ENCODE measurements at regions not wholly inside any gene's neighbourhood (a gene's known extent, or its start where the extent isn't known, plus 50 kb on each side); places are given as distances from the start of the nearest gene placed in this dataset.

- DNase-seq (ENCODE audit: low spot score) = no peak
Measured at GRCh38 chr14:62093736-62094135, 331.5 kb downstream of the SNAPC1 start.

- DNase-seq (ENCODE audit: low spot score) = no peak
Measured at GRCh38 chr14:62097072-62097471, 334.9 kb downstream of the SNAPC1 start.

- DNase-seq (ENCODE audit: low spot score) = no peak
Measured at GRCh38 chr14:62097824-62098223, 335.6 kb downstream of the SNAPC1 start.

GRCh38 chr14:62098357-62098756, 336.1 kb downstream of the SNAPC1 start:
- DNase-seq (ENCODE audit: low spot score) = no peak

- no peak for DNase-seq (ENCODE audit: low spot score)
Measured at GRCh38 chr14:62099091-62099490, 336.9 kb downstream of the SNAPC1 start.

GRCh38 chr14:62101189-62101588, 339.0 kb downstream of the SNAPC1 start:
- no peak for DNase-seq (ENCODE audit: low spot score)

GRCh38 chr14:62101673-62102348, 339.6 kb downstream of the SNAPC1 start:
- no peak for DNase-seq (ENCODE audit: low spot score)

- no peak for DNase-seq (ENCODE audit: low spot score)
Measured at GRCh38 chr14:62102349-62102725, 340.1 kb downstream of the SNAPC1 start.

- no peak for DNase-seq (ENCODE audit: low spot score)
Measured at GRCh38 chr14:62103464-62103863, 341.2 kb downstream of the SNAPC1 start.

- DNase-seq (ENCODE audit: low spot score) = no peak
Measured at GRCh38 chr14:62110941-62111340, 348.7 kb downstream of the SNAPC1 start.

GRCh38 chr14:62117010-62117750, 355.0 kb downstream of the SNAPC1 start:
- peak; percentile 88 for DNase-seq (ENCODE audit: low spot score)

GRCh38 chr14:62117751-62118105, 355.5 kb downstream of the SNAPC1 start:
- DNase-seq (ENCODE audit: low spot score) = peak; percentile 20

GRCh38 chr14:62118461-62118860, 356.2 kb downstream of the SNAPC1 start:
- no peak for DNase-seq (ENCODE audit: low spot score)

GRCh38 chr14:62118871-62119270, 356.7 kb downstream of the SNAPC1 start:
- DNase-seq (ENCODE audit: low spot score) = no peak

GRCh38 chr14:62123961-62124360, 361.7 kb downstream of the SNAPC1 start:
- no peak for DNase-seq (ENCODE audit: low spot score)

GRCh38 chr14:62125793-62126192, 363.6 kb downstream of the SNAPC1 start:
- no peak for DNase-seq (ENCODE audit: low spot score)

GRCh38 chr14:62126879-62127478, 364.8 kb downstream of the SNAPC1 start:
- peak; percentile 76 for DNase-seq (ENCODE audit: low spot score)

- DNase-seq (ENCODE audit: low spot score) = no peak
Measured at GRCh38 chr14:62130441-62130840, 368.2 kb downstream of the SNAPC1 start.

- DNase-seq (ENCODE audit: low spot score) = no peak
Measured at GRCh38 chr14:62133776-62134550, 371.7 kb downstream of the SNAPC1 start.

- no peak for DNase-seq (ENCODE audit: low spot score)
Measured at GRCh38 chr14:62138593-62138992, 376.4 kb downstream of the SNAPC1 start.

- no peak for DNase-seq (ENCODE audit: low spot score)
Measured at GRCh38 chr14:62141139-62141538, 378.9 kb downstream of the SNAPC1 start.

GRCh38 chr14:62143245-62143644, 381.0 kb downstream of the SNAPC1 start:
- DNase-seq (ENCODE audit: low spot score) = peak; percentile 60

- DNase-seq (ENCODE audit: low spot score) = no peak
Measured at GRCh38 chr14:62144863-62145262, 382.6 kb downstream of the SNAPC1 start.
